OCI-LY1 (cell line): ENCODE measurements at regions not wholly inside any gene's neighbourhood (a gene's known extent, or its start where the extent isn't known, plus 50 kb on each side); places are given as distances from the start of the nearest gene placed in this dataset.

Source experiments
- H2AFZ ChIP-seq: fragments of 200-600 bp; sonication (generic), shearing (Covaris generic); 2 replicates; pipeline ENCODE4 v1.6.0; 2014; ENCODE audit warnings: antibody characterized with exemption, mild to moderate bottlenecking, low read length
- H3F3A ChIP-seq: fragments of 200-600 bp; sonication (generic), shearing (Covaris generic); 2 replicates; pipeline ENCODE4 v1.6.0; 2014; ENCODE audit warnings: mild to moderate bottlenecking, antibody characterized with exemption, low read length, moderate library complexity; ENCODE audit not compliant: insufficient read depth
- H3K27ac ChIP-seq: fragments of 200-600 bp; sonication (generic); 2 replicates; pipeline ENCODE4 v1.5.1; 2014; ENCODE audit warnings: low read length, mixed run types, mild to moderate bottlenecking, low read depth; ENCODE audit not compliant: poor library complexity, severe bottlenecking
- H3K27me3 ChIP-seq: fragments of 200-600 bp; sonication (generic); 2 replicates; pipeline ENCODE4 v1.6.0; 2014; ENCODE audit warnings: antibody characterized with exemption, mild to moderate bottlenecking, low read length, moderate library complexity; ENCODE audit not compliant: insufficient read depth
- H3K36me3 ChIP-seq: fragments of 200-600 bp; sonication (generic); 2 replicates; pipeline ENCODE4 v1.6.1; 2014; ENCODE audit warnings: mild to moderate bottlenecking, antibody characterized with exemption, low read length, moderate library complexity, mixed read lengths; ENCODE audit not compliant: insufficient read depth
- H3K4me1 ChIP-seq: fragments of 200-600 bp; sonication (generic); 2 replicates; pipeline ENCODE4 v1.5.1; 2014; ENCODE audit warnings: mild to moderate bottlenecking, low read length, moderate library complexity; ENCODE audit not compliant: insufficient read depth, severe bottlenecking
- H3K4me2 ChIP-seq: fragments of 200-600 bp; sonication (generic), shearing (Covaris generic); 2 replicates; pipeline ENCODE4 v1.6.1; 2014; ENCODE audit warnings: low read length
- H3K4me3 ChIP-seq: fragments of 200-600 bp; sonication (generic); 2 replicates; pipeline ENCODE4 v1.5.1; 2014; ENCODE audit warnings: low read length, low read depth, mild to moderate bottlenecking, mixed read lengths; ENCODE audit not compliant: poor library complexity, severe bottlenecking
- H3K79me2 ChIP-seq: fragments of 200-600 bp; shearing (Covaris generic); 2 replicates; pipeline ENCODE4 v1.6.1; 2016; ENCODE audit warnings: mixed run types, low read length, mixed read lengths; ENCODE audit not compliant: insufficient read depth
- H3K9ac ChIP-seq: fragments of 200-600 bp; sonication (generic), shearing (Covaris generic); 2 replicates; pipeline ENCODE4 v1.6.1; 2014; ENCODE audit warnings: mild to moderate bottlenecking, low read length, mixed read lengths
- H3K9me2 ChIP-seq: fragments of 200-600 bp; sonication (generic), shearing (Covaris generic); 2 replicates; pipeline ENCODE4 v1.6.1; 2014; ENCODE audit warnings: low read depth, mild to moderate bottlenecking, low read length, mixed read lengths
- H3K9me3 ChIP-seq: fragments of 200-600 bp; shearing (Covaris generic); 2 replicates; pipeline ENCODE4 v1.6.1; 2014; ENCODE audit warnings: low read length, mixed read lengths
- H4K20me1 ChIP-seq: fragments of 200-600 bp; sonication (generic), shearing (Covaris generic); 2 replicates; pipeline ENCODE4 v1.6.0; 2016; ENCODE audit warnings: mild to moderate bottlenecking, low read length; ENCODE audit not compliant: insufficient read depth
- CTCF ChIP-seq: fragments of 200-600 bp; sonication (generic), shearing (Covaris generic); IDR thresholded peaks from 2 replicates; pipeline ENCODE4 v1.5.1; 2017; ENCODE audit warnings: mild to moderate bottlenecking, antibody characterized with exemption, low read length, moderate library complexity, mixed read lengths
- EZH2 ChIP-seq: fragments of 200-600 bp; sonication (generic), shearing (Covaris generic); IDR thresholded peaks from 2 replicates; pipeline ENCODE4 v1.8.0; 2017; ENCODE audit warnings: borderline replicate concordance, mixed run types, mild to moderate bottlenecking, antibody characterized with exemption, low read length, moderate library complexity, mixed read lengths

- Histone ChIP-seq H3K9ac (no peak overlapping the region), H3K9me3 (no peaks in the 10 kb centered on the region), H3K27ac (no peak overlapping the region), H3K4me2 (no peak overlapping the region), H3K36me3 (no peaks in the 10 kb centered on the region), H3K9me2 (no peaks in the 10 kb centered on the region), H3K79me2 (no peaks in the 10 kb centered on the region), H4K20me1 (no peaks in the 10 kb centered on the region), H2AFZ (no peak overlapping the region), H3F3A (no peaks in the 10 kb centered on the region), H3K4me3 (no peak overlapping the region), H3K4me1 (no peaks in the 10 kb centered on the region), H3K27me3 (no peaks in the 10 kb centered on the region)
- TF ChIP-seq EZH2 = no peak
- TF ChIP-seq CTCF = no peak
These were observed 608.1 kb downstream of the CDH9 start for GRCh38 chr5:26430323-26430722.

- Histone ChIP-seq H4K20me1 (no peaks in the 10 kb centered on the region), H3K27ac (no peak overlapping the region), H3K79me2 (no peaks in the 10 kb centered on the region), H3K4me1 (no peaks in the 10 kb centered on the region), H3K36me3 (no peaks in the 10 kb centered on the region), H3K27me3 (no peaks in the 10 kb centered on the region), H3K4me3 (no peak overlapping the region), H3K4me2 (no peak overlapping the region), H3F3A (no peaks in the 10 kb centered on the region), H3K9ac (no peak overlapping the region), H3K9me3 (no peaks in the 10 kb centered on the region), H3K9me2 (no peaks in the 10 kb centered on the region), H2AFZ (no peak overlapping the region)
- no peak for TF ChIP-seq CTCF
- no peak for TF ChIP-seq EZH2
These were observed 611.1 kb downstream of the CDH9 start for GRCh38 chr5:26427281-26427680.

GRCh38 chr5:26419987-26420386, 618.4 kb downstream of the CDH9 start:
- no peaks in the 10 kb centered on the region for H3K9me3 ChIP-seq
- H3K4me3 ChIP-seq = no peak overlapping the region
- H3K4me2 ChIP-seq = no peak overlapping the region
- no peak overlapping the region for H2AFZ ChIP-seq
- no peaks in the 10 kb centered on the region for H3F3A ChIP-seq
- H3K4me1 ChIP-seq = no peaks in the 10 kb centered on the region
- H3K27me3 ChIP-seq = no peaks in the 10 kb centered on the region
- H3K9ac ChIP-seq = no peak overlapping the region
- no peaks in the 10 kb centered on the region for H3K36me3 ChIP-seq
- H3K79me2 ChIP-seq = no peaks in the 10 kb centered on the region
- H3K9me2 ChIP-seq = no peaks in the 10 kb centered on the region
- H3K27ac ChIP-seq = no peak overlapping the region
- H4K20me1 ChIP-seq = no peaks in the 10 kb centered on the region
- TF ChIP-seq CTCF (no peak), EZH2 (no peak)
